ENCODE measurements at regions not wholly inside any gene's neighbourhood (a gene's known extent, or its start where the extent isn't known, plus 50 kb on each side); places are given as distances from the start of the nearest gene placed in this dataset.
"Not testable (repeated sequence)": the region's sequence is repeated elsewhere in the genome, so short reads cannot be mapped to it uniquely, and the experiment has no call there.

- DNase-seq = no peak
Measured at GRCh38 chr5:82538339-82539034, 260.3 kb upstream of the RPS23 start.

- no peak for DNase-seq
Measured at GRCh38 chr5:82537687-82538306, 259.6 kb upstream of the RPS23 start.

- no peak for DNase-seq
Measured at GRCh38 chr5:82534986-82535385, 256.8 kb upstream of the RPS23 start.

- DNase-seq = not testable (repeated sequence)
Measured at GRCh38 chr5:82532075-82532474, 253.9 kb upstream of the RPS23 start.

- no peak for DNase-seq
Measured at GRCh38 chr5:82526540-82526939, 248.4 kb upstream of the RPS23 start.

- no peak for DNase-seq
Measured at GRCh38 chr5:82525626-82526025, 247.5 kb upstream of the RPS23 start.

GRCh38 chr5:82523633-82524032 lies 245.5 kb upstream of the RPS23 start:
- DNase-seq = no peak

- no peak for DNase-seq
Measured at GRCh38 chr5:82522897-82523296, 244.7 kb upstream of the RPS23 start.

GRCh38 chr5:82521431-82522051 lies 243.4 kb upstream of the RPS23 start:
- DNase-seq = no peak

GRCh38 chr5:82519558-82519957 lies 241.4 kb upstream of the RPS23 start:
- DNase-seq = no peak

- DNase-seq = no peak
Measured at GRCh38 chr5:82517544-82518075, 239.5 kb upstream of the RPS23 start.

GRCh38 chr5:82513738-82514137 lies 235.6 kb upstream of the RPS23 start:
- no peak for DNase-seq

- DNase-seq = no peak
Measured at GRCh38 chr5:82512025-82512424, 233.9 kb upstream of the RPS23 start.

GRCh38 chr5:82511134-82511533 lies 233.0 kb upstream of the RPS23 start:
- DNase-seq = no peak

- no peak for DNase-seq
Measured at GRCh38 chr5:82509762-82510161, 231.6 kb upstream of the RPS23 start.

GRCh38 chr5:82506390-82506789 lies 228.2 kb upstream of the RPS23 start:
- DNase-seq = not testable (repeated sequence)

GRCh38 chr5:82499725-82500244 lies 221.6 kb upstream of the RPS23 start:
- no peak for DNase-seq

- DNase-seq = no peak
Measured at GRCh38 chr5:82497242-82497641, 219.1 kb upstream of the RPS23 start.

- DNase-seq = no peak
Measured at GRCh38 chr5:82494942-82495341, 216.8 kb upstream of the RPS23 start.

- DNase-seq = no peak
Measured at GRCh38 chr5:82493221-82493620, 215.1 kb upstream of the RPS23 start.

GRCh38 chr5:82491397-82491796 lies 213.2 kb upstream of the RPS23 start:
- DNase-seq = no peak

- no peak for DNase-seq
Measured at GRCh38 chr5:82489683-82490082, 211.5 kb upstream of the RPS23 start.

- peak in 1 of 2 donors; percentile 64 for DNase-seq
Measured at GRCh38 chr5:82487131-82487530, 209.0 kb upstream of the RPS23 start.

- no peak for DNase-seq
Measured at GRCh38 chr5:82480331-82480730, 202.2 kb upstream of the RPS23 start.
